ENCODE measurements at regions not wholly inside any gene's neighbourhood (a gene's known extent, or its start where the extent isn't known, plus 50 kb on each side); places are given as distances from the start of the nearest gene placed in this dataset.

DNA sequence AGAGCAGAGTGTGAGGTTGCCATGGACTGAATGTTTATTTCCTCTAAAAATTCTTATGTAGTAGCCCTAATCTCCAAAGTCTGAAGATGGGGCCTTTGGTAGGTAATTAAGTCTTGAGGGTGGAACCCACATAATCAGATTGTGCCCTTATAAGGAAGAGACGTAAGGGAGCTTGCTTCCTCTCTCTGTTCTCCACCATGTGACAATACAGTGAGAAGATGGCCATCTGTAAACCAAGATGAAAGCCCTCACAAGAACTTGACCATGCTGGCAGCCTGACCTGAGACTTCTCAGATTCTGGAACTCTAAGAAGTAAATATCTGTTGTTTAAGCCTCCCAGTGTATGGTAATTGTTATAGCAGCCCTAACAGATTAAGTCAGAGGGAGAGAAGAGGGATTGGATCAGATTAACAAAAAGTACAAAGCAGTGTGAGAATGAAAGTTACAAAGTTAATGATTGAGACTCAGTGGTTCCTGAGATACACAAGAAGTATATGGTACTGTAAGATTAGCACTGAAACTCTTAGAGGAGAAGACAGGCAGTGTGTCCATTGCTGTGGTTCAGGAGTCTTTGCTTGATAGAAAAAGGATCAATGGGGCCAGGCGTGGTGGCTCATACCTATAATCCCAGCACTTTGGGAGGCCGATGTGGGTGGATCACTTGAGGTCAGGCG is 82.5 kb upstream of the GC start:
- TF ChIP-seq, protein P1, sequence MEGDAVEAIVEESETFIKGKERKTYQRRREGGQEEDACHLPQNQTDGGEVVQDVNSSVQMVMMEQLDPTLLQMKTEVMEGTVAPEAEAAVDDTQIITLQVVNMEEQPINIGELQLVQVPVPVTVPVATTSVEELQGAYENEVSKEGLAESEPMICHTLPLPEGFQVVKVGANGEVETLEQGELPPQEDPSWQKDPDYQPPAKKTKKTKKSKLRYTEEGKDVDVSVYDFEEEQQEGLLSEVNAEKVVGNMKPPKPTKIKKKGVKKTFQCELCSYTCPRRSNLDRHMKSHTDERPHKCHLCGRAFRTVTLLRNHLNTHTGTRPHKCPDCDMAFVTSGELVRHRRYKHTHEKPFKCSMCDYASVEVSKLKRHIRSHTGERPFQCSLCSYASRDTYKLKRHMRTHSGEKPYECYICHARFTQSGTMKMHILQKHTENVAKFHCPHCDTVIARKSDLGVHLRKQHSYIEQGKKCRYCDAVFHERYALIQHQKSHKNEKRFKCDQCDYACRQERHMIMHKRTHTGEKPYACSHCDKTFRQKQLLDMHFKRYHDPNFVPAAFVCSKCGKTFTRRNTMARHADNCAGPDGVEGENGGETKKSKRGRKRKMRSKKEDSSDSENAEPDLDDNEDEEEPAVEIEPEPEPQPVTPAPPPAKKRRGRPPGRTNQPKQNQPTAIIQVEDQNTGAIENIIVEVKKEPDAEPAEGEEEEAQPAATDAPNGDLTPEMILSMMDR (IDR thresholded peaks at IDR 0.05; ENCODE audit: insufficient read depth, low read depth, low read length): no peak
- no peak for TF ChIP-seq EZH2 (IDR thresholded peaks at IDR 0.05; ENCODE audit: insufficient read depth, low read length)

All from astrocyte (in vitro differentiated cells and primary cell).